PC-9 (cell line): ENCODE measurements at regions not wholly inside any gene's neighbourhood (a gene's known extent, or its start where the extent isn't known, plus 50 kb on each side); places are given as distances from the start of the nearest gene placed in this dataset.

ENCODE experiments used
- BruUV-seq: library from RNA; stranded (reverse); fragments of 400-500 nt; replicated peaks from 2 replicates; lab custom pipeline; 2021; lab: Mats Ljungman, UMichigan
- CTCF ChIA-PET: fragments of 300-600 bp; sonication (Branson Sonifier 250); formaldehyde crosslinking; loops from one replicate; lab custom pipeline; 2022; ENCODE audit warnings: antibody characterized with exemption; lab: Charles Lee
- POLR2A ChIA-PET: fragments of 300-600 bp; sonication (Branson Sonifier 250); formaldehyde crosslinking; loops from one replicate; lab custom pipeline; 2022; ENCODE audit warnings: antibody characterized with exemption; ENCODE audit not compliant: unreplicated experiment; lab: Charles Lee
- DNase-seq, 2 experiments: peaks; one replicate each; pipeline versions ENCODE4 v3.0.0 to v3.0.0-alpha.2; 2015 to 2022; ENCODE audit warnings: mixed read lengths in 1 of 2
- H2AFZ ChIP-seq: fragments of 200-600 bp; sonication (generic); 2 replicates; pipeline ENCODE4 v1.8.1; 2017; ENCODE audit warnings: antibody characterized with exemption
- H3F3A ChIP-seq: fragments of 200-600 bp; sonication (generic); 2 replicates; pipeline ENCODE4 v1.8.1; 2017; ENCODE audit warnings: antibody characterized with exemption, mild to moderate bottlenecking, low read depth; ENCODE audit not compliant: insufficient read depth
- H3K27ac ChIP-seq: fragments of 200-600 bp; sonication (generic); 2 replicates; pipeline ENCODE4 v1.6.1; 2016; ENCODE audit warnings: mixed run types
- H3K27me3 ChIP-seq: fragments of 200-600 bp; sonication (generic); 2 replicates; pipeline ENCODE4 v1.6.1; 2016; ENCODE audit warnings: low read depth, mixed run types; ENCODE audit not compliant: insufficient read depth
- H3K36me3 ChIP-seq: fragments of 200-600 bp; sonication (generic); 2 replicates; pipeline ENCODE4 v1.6.1; 2016; ENCODE audit warnings: low read depth, mixed run types
- H3K4me1 ChIP-seq: fragments of 200-600 bp; sonication (generic); replicated peaks from 2 replicates; pipeline ENCODE4 v1.6.1; 2016; ENCODE audit warnings: mixed run types; ENCODE audit not compliant: insufficient read depth
- H3K4me2 ChIP-seq: fragments of 200-600 bp; sonication (generic); 2 replicates; pipeline ENCODE4 v1.6.1; 2017; ENCODE audit warnings: mixed run types
- H3K4me3 ChIP-seq: fragments of 200-600 bp; sonication (generic); 2 replicates; pipeline ENCODE4 v1.6.1; 2016; ENCODE audit warnings: mixed run types
- H3K79me2 ChIP-seq: fragments of 200-600 bp; sonication (generic); 2 replicates; pipeline ENCODE4 v1.6.1; 2017; ENCODE audit warnings: low read depth, mixed run types
- H3K9me2 ChIP-seq: fragments of 200-600 bp; sonication (generic); 2 replicates; pipeline ENCODE4 v1.8.1; 2017; ENCODE audit warnings: mild to moderate bottlenecking; ENCODE audit not compliant: insufficient read depth
- H3K9me3 ChIP-seq: fragments of 200-600 bp; sonication (generic); 2 replicates; pipeline ENCODE4 v1.8.1; 2016; ENCODE audit warnings: low read depth; ENCODE audit not compliant: insufficient read depth
- H4K20me1 ChIP-seq: fragments of 200-600 bp; sonication (generic); 2 replicates; pipeline ENCODE4 v1.8.1; 2017; ENCODE audit not compliant: insufficient read depth
- CTCF ChIP-seq: fragments of 200-600 bp; sonication (generic); conservative IDR thresholded peaks from 2 replicates; pipeline ENCODE4 v1.6.1; 2017; ENCODE audit warnings: mixed run types, antibody characterized with exemption, mild to moderate bottlenecking, moderate library complexity
- EZH2 ChIP-seq: fragments of 200-600 bp; sonication (generic); IDR thresholded peaks from 2 replicates; pipeline ENCODE4 v1.8.0; 2017; ENCODE audit warnings: antibody characterized with exemption, low read depth
- intact Hi-C: fragments of 100-400 bp; cut with micrococcal nuclease; formaldehyde crosslinking; loops from one replicate; pipeline ENCODE4 v1.10.0; 2022; ENCODE audit not compliant: unreplicated experiment

DNA sequence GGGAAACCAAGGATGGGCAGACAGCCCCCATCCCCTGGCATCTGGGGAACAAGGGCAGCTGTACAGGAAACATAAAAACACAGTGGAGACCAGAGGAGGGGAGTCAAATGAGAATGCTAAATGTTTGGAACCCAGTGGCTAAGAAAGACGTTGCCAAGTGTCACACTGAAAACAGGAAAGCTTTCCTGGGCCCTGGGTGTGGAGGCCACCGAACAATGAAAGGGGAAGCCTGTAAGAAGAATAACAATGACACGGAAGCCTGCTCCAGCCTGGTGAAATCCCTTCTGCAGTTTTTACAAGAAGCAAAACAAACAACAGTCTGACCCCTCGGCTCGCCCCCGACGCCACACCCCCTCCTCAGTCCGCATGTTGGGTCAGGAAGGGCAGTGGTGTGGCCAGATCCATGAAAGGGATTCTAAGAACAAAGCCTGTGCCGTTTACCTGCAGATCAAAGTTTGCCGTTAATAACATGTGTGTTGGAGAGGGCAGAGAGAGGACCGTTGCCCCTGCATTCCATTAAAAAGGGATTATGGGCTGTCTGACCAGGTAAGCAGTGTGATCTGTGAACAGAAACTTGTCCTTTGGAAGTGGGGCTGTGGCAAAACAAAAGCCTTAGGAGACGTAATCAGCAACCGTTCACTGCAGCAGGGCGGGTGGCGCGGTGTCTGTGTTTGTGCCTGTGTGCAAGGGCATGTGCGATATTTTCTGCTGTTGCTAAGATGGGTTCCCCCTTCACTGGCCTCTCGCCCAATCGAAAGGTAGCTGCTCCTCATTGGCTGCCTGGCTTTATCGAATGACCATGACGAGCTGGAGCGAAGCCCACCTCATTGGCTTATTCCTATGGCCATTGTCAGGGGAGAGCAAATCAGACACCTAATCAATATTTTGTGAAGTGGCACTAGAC, 113.7 kb upstream of the BLID start:
- H4K20me1 ChIP-seq, result no peaks in the 10 kb centered on the region
- CTCF ChIA-PET, result no interaction called here
- no TSS peak for BruUV-seq

DNA sequence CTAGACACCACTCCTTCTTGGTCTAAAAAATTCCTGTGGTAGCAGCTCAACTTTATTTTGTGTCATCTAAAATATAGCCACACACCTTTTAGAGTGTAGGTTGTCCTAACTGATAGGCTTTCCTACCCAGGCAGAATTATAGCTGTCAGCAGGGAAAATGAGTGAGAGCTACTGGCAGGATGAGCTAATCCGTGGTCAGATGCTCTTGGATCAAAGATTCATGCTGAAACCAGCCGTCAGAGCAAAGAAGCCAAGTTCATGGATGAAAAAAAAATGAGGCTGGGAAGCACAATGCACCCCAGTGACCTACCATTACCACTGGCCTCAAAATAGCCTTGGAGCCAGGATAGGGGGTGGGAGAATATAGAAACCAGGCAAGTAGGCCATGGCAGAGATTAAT, 113.1 kb upstream of the BLID start:
- no peaks in the 10 kb centered on the region for H3K9me3 ChIP-seq
- H3K79me2 ChIP-seq, result no peaks in the 10 kb centered on the region
- H3K4me1 ChIP-seq, result no peaks in the 10 kb centered on the region
- ChIA-PET POLR2A (no interaction called here), CTCF (no interaction called here)
- no peaks in the 10 kb centered on the region for H3K27me3 ChIP-seq
- H3K36me3 ChIP-seq, result no peaks in the 10 kb centered on the region
- H3K4me3 ChIP-seq, result no peak overlapping the region
- no peak overlapping the region for H3K4me2 ChIP-seq
- no TSS peak for BruUV-seq
- intact Hi-C loops, result no loop called here
- DNase-seq, result no peak
- no peak for TF ChIP-seq EZH2
- no peak for TF ChIP-seq CTCF
- no peak overlapping the region for H2AFZ ChIP-seq
- H3K27ac ChIP-seq, result no peak overlapping the region
- H3F3A ChIP-seq, result no peaks in the 10 kb centered on the region
- no peaks in the 10 kb centered on the region for H3K9me2 ChIP-seq
- no peaks in the 10 kb centered on the region for H4K20me1 ChIP-seq

More for the DNA sequence above, 113.7 kb upstream of the BLID start:
- H3F3A ChIP-seq, result 0 out of 2 replicates have a peak, but pooled peaks cover 2% of the 10 kb centered on the region
- no peak overlapping the region for H2AFZ ChIP-seq
- intact Hi-C loops, result no loop called here
- H3K4me2 ChIP-seq, result no peak overlapping the region
- no peaks in the 10 kb centered on the region for H3K9me2 ChIP-seq
- no peaks in the 10 kb centered on the region for H3K79me2 ChIP-seq
- POLR2A ChIA-PET, result no interaction called here
- no peak for TF ChIP-seq EZH2
- TF ChIP-seq CTCF, result no peak
- no peaks in the 10 kb centered on the region for H3K27me3 ChIP-seq
- H3K9me3 ChIP-seq, result no peaks in the 10 kb centered on the region
- no peak overlapping the region for H3K27ac ChIP-seq
- DNase-seq, result no peak
- H3K36me3 ChIP-seq, result no peaks in the 10 kb centered on the region
- H3K4me1 ChIP-seq, result no peaks in the 10 kb centered on the region
- no peak overlapping the region for H3K4me3 ChIP-seq

DNA sequence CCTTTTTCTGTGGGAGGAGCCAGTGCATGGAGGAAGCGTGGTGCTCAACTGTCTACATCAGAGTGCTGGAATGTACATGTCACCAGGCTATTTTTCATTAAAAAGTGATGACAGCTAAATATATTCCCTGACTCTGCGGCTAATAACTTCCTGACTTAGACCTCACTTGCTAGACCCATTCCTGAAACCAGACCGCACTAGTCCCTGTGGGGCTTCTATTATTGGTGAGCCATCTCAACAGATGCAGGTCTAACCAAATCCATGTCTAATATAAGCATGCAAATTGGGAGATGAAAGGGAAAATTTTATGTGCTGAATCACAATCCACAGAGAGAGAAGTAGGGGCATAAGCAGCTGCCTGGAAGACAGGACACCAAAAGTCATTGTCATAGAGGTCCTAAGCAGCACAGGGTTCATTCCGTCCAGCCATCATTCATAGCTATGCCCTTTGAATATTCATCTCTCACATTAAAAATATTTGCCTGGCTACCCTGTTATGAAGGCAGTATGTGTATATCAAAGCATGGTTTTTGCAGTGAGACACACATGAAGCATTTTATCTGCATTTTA, 110.9 kb upstream of the BLID start:
- ChIA-PET POLR2A (no interaction called here), CTCF (no interaction called here)
- DNase-seq, result no peak
- Histone ChIP-seq H3K4me2 (no peak overlapping the region), H3K27ac (no peak overlapping the region), H3K9me2 (no peaks in the 10 kb centered on the region), H3K4me1 (no peaks in the 10 kb centered on the region), H4K20me1 (no peaks in the 10 kb centered on the region), H3K4me3 (no peak overlapping the region), H3K79me2 (no peaks in the 10 kb centered on the region), H3F3A (no peaks in the 10 kb centered on the region), H3K9me3 (no peaks in the 10 kb centered on the region), H2AFZ (no peak overlapping the region), H3K27me3 (no peaks in the 10 kb centered on the region), H3K36me3 (no peaks in the 10 kb centered on the region)
- no TSS peak for BruUV-seq
- TF ChIP-seq CTCF (no peak), EZH2 (no peak)
- intact Hi-C loops, result no loop called here
